Kidney (tissue), 13 donors: ENCODE measurements at regions not wholly inside any gene's neighbourhood (a gene's known extent, or its start where the extent isn't known, plus 50 kb on each side); places are given as distances from the start of the nearest gene placed in this dataset.

Experiments used
- DNase-seq, 5 donors: peaks; one replicate each; pipeline ENCODE4 v3.0.0-alpha.2; 2013 to 2020
- FAIRE-seq: peaks from 2 replicates; lab custom pipeline; 2012; peaks lifted over from hg19 to GRCh38; lab: Jason Lieb, UNC
- H3K27ac ChIP-seq, 2 donors: one replicate each; pipeline ENCODE4 v1.7.0; 2013; ENCODE audit warnings: low read depth in 2 of 2, low read length in 2 of 2, inconsistent platforms in 1 of 2
- H3K27me3 ChIP-seq: one replicate; pipeline ENCODE4 v1.7.1; 2013; ENCODE audit warnings: low read length, inconsistent platforms; ENCODE audit not compliant: control insufficient read depth, insufficient read depth
- H3K36me3 ChIP-seq, 3 donors: one replicate each; pipeline versions ENCODE4 v1.7.0 to v1.7.1; 2013; ENCODE audit warnings: low read length in 3 of 3, control low read depth in 1 of 3, inconsistent platforms in 1 of 3; ENCODE audit not compliant: insufficient read depth in 3 of 3, control insufficient read depth in 2 of 3
- H3K4me1 ChIP-seq, 3 donors: one replicate each; pipeline versions ENCODE4 v1.7.0 to v1.7.1; 2013; ENCODE audit warnings: low read length in 3 of 3, inconsistent platforms in 1 of 3, low read depth in 1 of 3; ENCODE audit not compliant: control insufficient read depth in 2 of 3, insufficient read depth in 2 of 3
- H3K4me3 ChIP-seq, 3 donors: one replicate each; pipeline versions ENCODE4 v1.7.0 to v1.8.1; 2013; ENCODE audit warnings: low read length in 3 of 3, control low read depth in 1 of 3, inconsistent platforms in 1 of 3
- H3K9ac ChIP-seq, 3 donors: one replicate each; pipeline versions ENCODE4 v1.7.0 to v1.7.1; 2013; ENCODE audit warnings: low read length in 3 of 3, control low read depth in 1 of 3, inconsistent platforms in 1 of 3
- H3K9me3 ChIP-seq, 3 donors: one replicate each; pipeline versions ENCODE4 v1.7.0 to v1.7.1; 2013; ENCODE audit warnings: low read length in 3 of 3, control low read depth in 1 of 3, inconsistent platforms in 1 of 3; ENCODE audit not compliant: control insufficient read depth in 2 of 3, insufficient read depth in 1 of 3
- intact Hi-C: fragments of 100-400 bp; cut with DNase I; formaldehyde crosslinking; loops from one replicate; pipeline ENCODE4 v1.11.1; 2022
- TF ChIP-seq, protein P1 (sequence below): IDR thresholded peaks from 3 replicates; pipeline ENCODE4 v1.5.1; 2012; ENCODE audit warnings: mild to moderate bottlenecking, moderate library complexity, borderline replicate concordance; ENCODE audit not compliant: insufficient read depth; ENCODE audit errors: extremely low read depth
- donor health status: control.
- donor health status: control.
- donor health status: control.
- donor health status: control.
- donor health status: control.
- donor health status: DM: yes; HTN: yes; CAD: no.
- donor health status: Normal renal cell carcinoma (clear cell type).

DNA sequence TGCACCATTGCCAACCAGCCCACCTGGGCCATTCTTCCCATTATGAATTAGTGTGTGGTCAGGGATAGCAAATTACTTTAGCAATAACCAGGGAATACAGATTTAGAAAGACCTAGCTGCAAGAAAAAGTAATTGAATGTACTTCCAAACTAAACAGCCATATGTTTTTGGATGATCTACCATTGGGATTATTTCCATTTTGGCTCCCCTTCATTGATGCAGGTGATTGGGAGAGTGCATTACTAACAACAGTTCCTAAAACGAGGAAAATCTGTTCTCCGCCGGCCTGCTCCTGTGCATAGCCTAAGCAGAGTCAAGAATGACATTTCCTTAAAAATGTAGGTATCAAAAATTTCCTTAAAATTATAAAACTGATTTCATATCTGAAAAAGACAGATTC is 58.5 kb downstream of the MAIP1 start:
- no peak overlapping the region for H3K27ac ChIP-seq
- DNase-seq, result no peak
- no peaks in the 10 kb centered on the region for H3K4me1 ChIP-seq
- intact Hi-C loops, result no loop called here
- H3K4me3 ChIP-seq, result no peak overlapping the region
- no peaks in the 10 kb centered on the region for H3K27me3 ChIP-seq
- H3K9me3 ChIP-seq, result no peaks in the 10 kb centered on the region
- H3K9ac ChIP-seq, result no peak overlapping the region
- H3K36me3 ChIP-seq, result no peaks in the 10 kb centered on the region
- TF ChIP-seq, protein P1, sequence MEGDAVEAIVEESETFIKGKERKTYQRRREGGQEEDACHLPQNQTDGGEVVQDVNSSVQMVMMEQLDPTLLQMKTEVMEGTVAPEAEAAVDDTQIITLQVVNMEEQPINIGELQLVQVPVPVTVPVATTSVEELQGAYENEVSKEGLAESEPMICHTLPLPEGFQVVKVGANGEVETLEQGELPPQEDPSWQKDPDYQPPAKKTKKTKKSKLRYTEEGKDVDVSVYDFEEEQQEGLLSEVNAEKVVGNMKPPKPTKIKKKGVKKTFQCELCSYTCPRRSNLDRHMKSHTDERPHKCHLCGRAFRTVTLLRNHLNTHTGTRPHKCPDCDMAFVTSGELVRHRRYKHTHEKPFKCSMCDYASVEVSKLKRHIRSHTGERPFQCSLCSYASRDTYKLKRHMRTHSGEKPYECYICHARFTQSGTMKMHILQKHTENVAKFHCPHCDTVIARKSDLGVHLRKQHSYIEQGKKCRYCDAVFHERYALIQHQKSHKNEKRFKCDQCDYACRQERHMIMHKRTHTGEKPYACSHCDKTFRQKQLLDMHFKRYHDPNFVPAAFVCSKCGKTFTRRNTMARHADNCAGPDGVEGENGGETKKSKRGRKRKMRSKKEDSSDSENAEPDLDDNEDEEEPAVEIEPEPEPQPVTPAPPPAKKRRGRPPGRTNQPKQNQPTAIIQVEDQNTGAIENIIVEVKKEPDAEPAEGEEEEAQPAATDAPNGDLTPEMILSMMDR, result no peak
- FAIRE-seq, result no peak

DNA sequence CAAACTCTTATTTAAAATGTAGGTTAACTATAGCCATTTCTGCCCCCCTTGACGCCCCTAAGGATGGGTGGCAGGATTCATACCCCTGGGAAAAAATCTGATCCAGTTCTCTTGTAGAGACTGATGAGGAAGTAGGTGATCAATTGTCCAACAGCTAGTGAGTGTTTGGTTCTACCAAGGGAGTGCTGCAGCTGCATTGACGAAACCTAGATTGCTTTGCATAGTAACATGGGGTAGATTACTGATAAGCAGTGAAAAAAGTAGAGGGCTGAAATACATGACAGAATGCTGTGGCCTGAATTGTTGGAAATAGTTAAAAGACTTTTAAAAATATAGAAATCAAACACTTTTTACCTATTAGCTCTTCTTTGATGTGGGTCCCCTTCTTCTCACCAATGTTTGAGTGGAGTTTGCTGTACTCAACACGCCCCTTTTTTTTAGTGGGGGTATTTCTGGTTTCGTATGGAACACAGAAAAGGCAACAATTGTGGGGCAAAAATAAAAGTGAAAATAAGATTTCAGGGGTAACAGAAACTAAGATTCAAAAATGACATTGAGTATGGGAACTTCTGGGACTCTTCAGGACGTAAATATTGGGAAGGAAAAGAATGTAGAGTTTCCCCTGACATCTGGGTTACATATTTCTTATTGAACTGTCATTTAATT is 66.2 kb downstream of the MAIP1 start:
- no peak overlapping the region for H3K4me3 ChIP-seq
- no peak for FAIRE-seq
- intact Hi-C loops, result no loop called here
- no peak overlapping the region for H3K9ac ChIP-seq
- H3K27ac ChIP-seq, result no peak overlapping the region
- H3K4me1 ChIP-seq, result no peaks in the 10 kb centered on the region
- H3K36me3 ChIP-seq, result no peaks in the 10 kb centered on the region
- no peak for DNase-seq
- TF ChIP-seq, protein P1, result no peak
- H3K9me3 ChIP-seq, result no peaks in the 10 kb centered on the region
- no peaks in the 10 kb centered on the region for H3K27me3 ChIP-seq

DNA sequence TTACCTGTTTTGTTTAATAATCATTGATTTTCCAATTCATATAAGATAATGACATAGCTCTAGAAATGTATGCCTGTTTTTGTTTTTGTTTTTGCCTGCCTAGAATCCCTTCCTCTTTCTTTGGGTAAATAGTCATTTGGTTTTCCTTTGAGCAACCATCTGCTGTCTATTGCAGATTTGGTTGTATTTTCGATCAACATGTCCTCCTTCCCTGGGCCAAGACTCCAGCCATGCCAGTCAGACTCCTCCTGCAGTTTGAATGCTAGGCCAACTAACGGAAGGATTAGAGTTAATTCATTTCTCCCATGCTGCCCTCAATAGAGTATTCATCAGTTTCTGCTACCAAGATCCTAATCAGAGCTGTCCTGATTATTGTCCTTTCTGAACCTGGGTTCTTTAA is 67.1 kb downstream of the MAIP1 start:
- TF ChIP-seq, protein P1, result no peak
- intact Hi-C loops, result no loop called here
- Histone ChIP-seq H3K27ac (no peak overlapping the region), H3K9ac (no peak overlapping the region), H3K9me3 (no peaks in the 10 kb centered on the region), H3K4me3 (no peak overlapping the region), H3K4me1 (no peaks in the 10 kb centered on the region), H3K27me3 (no peaks in the 10 kb centered on the region), H3K36me3 (no peaks in the 10 kb centered on the region)
- DNase-seq, result no peak
- no peak for FAIRE-seq

DNA sequence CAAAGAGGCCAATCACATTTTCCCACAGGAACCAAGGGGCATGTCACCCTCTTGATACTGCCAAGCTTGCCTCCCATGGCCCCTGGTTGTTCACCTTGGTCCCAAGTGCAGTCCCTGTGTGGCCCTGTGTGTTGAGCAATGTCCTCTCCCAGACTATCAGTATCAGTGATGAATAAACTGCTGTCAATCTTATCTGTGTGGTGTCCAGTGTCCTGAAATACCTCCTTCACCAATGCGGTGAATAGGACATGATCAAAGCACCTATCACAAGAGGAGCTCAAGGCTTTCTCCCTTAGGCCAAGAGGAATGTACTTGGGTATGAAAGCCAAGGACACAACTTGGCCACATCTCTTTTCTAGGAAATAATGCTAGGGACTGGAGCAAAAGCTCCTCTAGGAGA is 68.2 kb downstream of the MAIP1 start:
- no peak overlapping the region for H3K4me3 ChIP-seq
- FAIRE-seq (no peak), DNase-seq (no peak)
- no peaks in the 10 kb centered on the region for H3K27me3 ChIP-seq
- no peaks in the 10 kb centered on the region for H3K4me1 ChIP-seq
- TF ChIP-seq, protein P1, result no peak
- H3K27ac ChIP-seq, result no peak overlapping the region
- H3K9ac ChIP-seq, result no peak overlapping the region
- no peaks in the 10 kb centered on the region for H3K36me3 ChIP-seq
- intact Hi-C loops, result no loop called here
- no peaks in the 10 kb centered on the region for H3K9me3 ChIP-seq
